ENCODE measurements at regions not wholly inside any gene's neighbourhood (a gene's known extent, or its start where the extent isn't known, plus 50 kb on each side); places are given as distances from the start of the nearest gene placed in this dataset.

DNA sequence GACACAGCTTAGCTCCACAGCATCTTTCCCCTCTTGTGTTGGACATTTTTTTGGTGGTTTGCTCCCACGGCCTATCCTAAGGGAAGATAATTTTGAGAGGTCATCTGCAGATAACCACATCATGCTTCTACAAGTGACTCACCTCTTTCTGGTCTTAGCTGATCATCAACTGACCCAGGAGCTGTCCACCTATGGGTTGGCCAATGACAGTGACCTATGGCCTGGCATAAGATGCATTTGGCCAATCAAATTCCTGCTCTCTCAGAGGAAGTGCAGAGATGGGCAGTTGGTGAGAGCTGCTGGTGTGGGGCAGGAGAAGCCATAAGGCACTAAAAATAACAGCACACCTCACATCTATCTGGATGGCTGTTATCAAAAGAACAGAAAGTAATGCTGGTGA, 100.0 kb upstream of the CLDN14 start:
- no peak for DNase-seq (ENCODE audit: low spot score)
- no peaks in the 10 kb centered on the region for H3K36me3 ChIP-seq (ENCODE audit: control insufficient read depth in 4 of 4, insufficient read depth in 3 of 4, low read depth in 1 of 4, low read length in 3 of 4)
- no peak overlapping the region for H3K9ac ChIP-seq (ENCODE audit: low read depth in 1 of 2, low read length in 2 of 2)
- TF ChIP-seq RXRA (IDR thresholded peaks at IDR 0.05), result no peak
- TF ChIP-seq YY1 (IDR thresholded peaks at IDR 0.05), result no peak
- TF ChIP-seq, protein P1, sequence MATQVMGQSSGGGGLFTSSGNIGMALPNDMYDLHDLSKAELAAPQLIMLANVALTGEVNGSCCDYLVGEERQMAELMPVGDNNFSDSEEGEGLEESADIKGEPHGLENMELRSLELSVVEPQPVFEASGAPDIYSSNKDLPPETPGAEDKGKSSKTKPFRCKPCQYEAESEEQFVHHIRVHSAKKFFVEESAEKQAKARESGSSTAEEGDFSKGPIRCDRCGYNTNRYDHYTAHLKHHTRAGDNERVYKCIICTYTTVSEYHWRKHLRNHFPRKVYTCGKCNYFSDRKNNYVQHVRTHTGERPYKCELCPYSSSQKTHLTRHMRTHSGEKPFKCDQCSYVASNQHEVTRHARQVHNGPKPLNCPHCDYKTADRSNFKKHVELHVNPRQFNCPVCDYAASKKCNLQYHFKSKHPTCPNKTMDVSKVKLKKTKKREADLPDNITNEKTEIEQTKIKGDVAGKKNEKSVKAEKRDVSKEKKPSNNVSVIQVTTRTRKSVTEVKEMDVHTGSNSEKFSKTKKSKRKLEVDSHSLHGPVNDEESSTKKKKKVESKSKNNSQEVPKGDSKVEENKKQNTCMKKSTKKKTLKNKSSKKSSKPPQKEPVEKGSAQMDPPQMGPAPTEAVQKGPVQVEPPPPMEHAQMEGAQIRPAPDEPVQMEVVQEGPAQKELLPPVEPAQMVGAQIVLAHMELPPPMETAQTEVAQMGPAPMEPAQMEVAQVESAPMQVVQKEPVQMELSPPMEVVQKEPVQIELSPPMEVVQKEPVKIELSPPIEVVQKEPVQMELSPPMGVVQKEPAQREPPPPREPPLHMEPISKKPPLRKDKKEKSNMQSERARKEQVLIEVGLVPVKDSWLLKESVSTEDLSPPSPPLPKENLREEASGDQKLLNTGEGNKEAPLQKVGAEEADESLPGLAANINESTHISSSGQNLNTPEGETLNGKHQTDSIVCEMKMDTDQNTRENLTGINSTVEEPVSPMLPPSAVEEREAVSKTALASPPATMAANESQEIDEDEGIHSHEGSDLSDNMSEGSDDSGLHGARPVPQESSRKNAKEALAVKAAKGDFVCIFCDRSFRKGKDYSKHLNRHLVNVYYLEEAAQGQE (IDR thresholded peaks at IDR 0.05), result no peak
- no peaks in the 10 kb centered on the region for H3K4me1 ChIP-seq (ENCODE audit: control insufficient read depth in 4 of 4, insufficient read depth in 4 of 4, low read length in 3 of 4)
- no peak overlapping the region for H3K27ac ChIP-seq (ENCODE audit: low read depth in 1 of 2, low read length in 2 of 2)
- H3K9me3 ChIP-seq (ENCODE audit: control insufficient read depth in 4 of 4, low read length in 3 of 4), result no peaks in the 10 kb centered on the region
- no peak overlapping the region for H3K4me3 ChIP-seq (ENCODE audit: low read depth in 1 of 3, low read length in 3 of 3)
- no peaks in the 10 kb centered on the region for H3K27me3 ChIP-seq (ENCODE audit: control insufficient read depth in 4 of 4, insufficient read depth in 4 of 4, low read length in 3 of 4)
- 92% methylated on average over 1 of the region's 1 CpG for WGBS

DNA sequence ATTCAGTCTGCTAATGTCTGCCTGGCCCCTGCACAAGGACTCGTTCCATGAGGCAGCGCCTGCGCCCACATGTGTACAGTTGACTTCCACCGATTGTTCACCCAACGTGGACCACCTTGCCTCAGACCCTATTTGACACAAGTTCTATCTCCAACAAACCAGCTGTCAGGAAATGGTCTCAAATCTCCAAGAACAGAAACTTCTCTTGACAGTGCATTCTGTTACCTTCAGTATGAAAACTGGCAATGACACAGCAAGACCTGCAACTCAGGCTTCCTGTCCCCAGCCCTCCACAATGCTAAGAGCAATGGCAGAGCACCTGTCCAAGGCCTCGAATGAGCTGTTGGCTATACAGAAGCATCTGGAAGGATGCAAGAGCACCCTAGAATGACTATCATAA, 102.3 kb upstream of the CLDN14 start:
- no peaks in the 10 kb centered on the region for H3K4me1 ChIP-seq (ENCODE audit: control insufficient read depth in 4 of 4, insufficient read depth in 4 of 4, low read length in 3 of 4)
- no peaks in the 10 kb centered on the region for H3K27me3 ChIP-seq (ENCODE audit: control insufficient read depth in 4 of 4, insufficient read depth in 4 of 4, low read length in 3 of 4)
- H3K4me3 ChIP-seq (ENCODE audit: low read depth in 1 of 3, low read length in 3 of 3), result no peak overlapping the region
- H3K9me3 ChIP-seq (ENCODE audit: control insufficient read depth in 4 of 4, low read length in 3 of 4), result no peaks in the 10 kb centered on the region
- no peak for DNase-seq (ENCODE audit: low spot score)
- H3K9ac ChIP-seq (ENCODE audit: low read depth in 1 of 2, low read length in 2 of 2), result no peak overlapping the region
- TF ChIP-seq, protein P2, sequence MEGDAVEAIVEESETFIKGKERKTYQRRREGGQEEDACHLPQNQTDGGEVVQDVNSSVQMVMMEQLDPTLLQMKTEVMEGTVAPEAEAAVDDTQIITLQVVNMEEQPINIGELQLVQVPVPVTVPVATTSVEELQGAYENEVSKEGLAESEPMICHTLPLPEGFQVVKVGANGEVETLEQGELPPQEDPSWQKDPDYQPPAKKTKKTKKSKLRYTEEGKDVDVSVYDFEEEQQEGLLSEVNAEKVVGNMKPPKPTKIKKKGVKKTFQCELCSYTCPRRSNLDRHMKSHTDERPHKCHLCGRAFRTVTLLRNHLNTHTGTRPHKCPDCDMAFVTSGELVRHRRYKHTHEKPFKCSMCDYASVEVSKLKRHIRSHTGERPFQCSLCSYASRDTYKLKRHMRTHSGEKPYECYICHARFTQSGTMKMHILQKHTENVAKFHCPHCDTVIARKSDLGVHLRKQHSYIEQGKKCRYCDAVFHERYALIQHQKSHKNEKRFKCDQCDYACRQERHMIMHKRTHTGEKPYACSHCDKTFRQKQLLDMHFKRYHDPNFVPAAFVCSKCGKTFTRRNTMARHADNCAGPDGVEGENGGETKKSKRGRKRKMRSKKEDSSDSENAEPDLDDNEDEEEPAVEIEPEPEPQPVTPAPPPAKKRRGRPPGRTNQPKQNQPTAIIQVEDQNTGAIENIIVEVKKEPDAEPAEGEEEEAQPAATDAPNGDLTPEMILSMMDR (IDR thresholded peaks at IDR 0.05; ENCODE audit: low read depth, low read length, missing input control), result no peak
- TF ChIP-seq, protein P3, sequence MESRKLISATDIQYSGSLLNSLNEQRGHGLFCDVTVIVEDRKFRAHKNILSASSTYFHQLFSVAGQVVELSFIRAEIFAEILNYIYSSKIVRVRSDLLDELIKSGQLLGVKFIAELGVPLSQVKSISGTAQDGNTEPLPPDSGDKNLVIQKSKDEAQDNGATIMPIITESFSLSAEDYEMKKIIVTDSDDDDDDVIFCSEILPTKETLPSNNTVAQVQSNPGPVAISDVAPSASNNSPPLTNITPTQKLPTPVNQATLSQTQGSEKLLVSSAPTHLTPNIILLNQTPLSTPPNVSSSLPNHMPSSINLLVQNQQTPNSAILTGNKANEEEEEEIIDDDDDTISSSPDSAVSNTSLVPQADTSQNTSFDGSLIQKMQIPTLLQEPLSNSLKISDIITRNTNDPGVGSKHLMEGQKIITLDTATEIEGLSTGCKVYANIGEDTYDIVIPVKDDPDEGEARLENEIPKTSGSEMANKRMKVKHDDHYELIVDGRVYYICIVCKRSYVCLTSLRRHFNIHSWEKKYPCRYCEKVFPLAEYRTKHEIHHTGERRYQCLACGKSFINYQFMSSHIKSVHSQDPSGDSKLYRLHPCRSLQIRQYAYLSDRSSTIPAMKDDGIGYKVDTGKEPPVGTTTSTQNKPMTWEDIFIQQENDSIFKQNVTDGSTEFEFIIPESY (IDR thresholded peaks at IDR 0.05), result no peak
- no peak for TF ChIP-seq NR2F2 (IDR thresholded peaks at IDR 0.05)
- TF ChIP-seq YY1 (IDR thresholded peaks at IDR 0.05), result no peak
- no peak for TF ChIP-seq RXRA (IDR thresholded peaks at IDR 0.05)
- no peak for TF ChIP-seq FOXA2 (IDR thresholded peaks at IDR 0.05)
- TF ChIP-seq RAD21 (IDR thresholded peaks at IDR 0.05), result no peak
- TF ChIP-seq TAF1 (conservative IDR thresholded peaks at IDR 0.05), result no peak
- no peak for TF ChIP-seq GABPA (IDR thresholded peaks at IDR 0.05 in 1 of 2, conservative IDR thresholded peaks at IDR 0.05 in 1 of 2)
- TF ChIP-seq, protein P4, sequence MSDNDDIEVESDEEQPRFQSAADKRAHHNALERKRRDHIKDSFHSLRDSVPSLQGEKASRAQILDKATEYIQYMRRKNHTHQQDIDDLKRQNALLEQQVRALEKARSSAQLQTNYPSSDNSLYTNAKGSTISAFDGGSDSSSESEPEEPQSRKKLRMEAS (IDR thresholded peaks at IDR 0.05), result no peak
- TF ChIP-seq HNF4G (IDR thresholded peaks at IDR 0.05), result no peak
- TF ChIP-seq JUND (IDR thresholded peaks at IDR 0.05), result no peak
- no peak for TF ChIP-seq FOXA1 (IDR thresholded peaks at IDR 0.05)
- no peak for TF ChIP-seq EGR1 (IDR thresholded peaks at IDR 0.05; ENCODE audit: low read depth in 2 of 2)
- TF ChIP-seq SP1 (IDR thresholded peaks at IDR 0.05), result no peak
- no peak for TF ChIP-seq HNF4A (conservative IDR thresholded peaks at IDR 0.05)
- TF ChIP-seq, protein P1 (IDR thresholded peaks at IDR 0.05), result no peak
- TF ChIP-seq, protein P5, sequence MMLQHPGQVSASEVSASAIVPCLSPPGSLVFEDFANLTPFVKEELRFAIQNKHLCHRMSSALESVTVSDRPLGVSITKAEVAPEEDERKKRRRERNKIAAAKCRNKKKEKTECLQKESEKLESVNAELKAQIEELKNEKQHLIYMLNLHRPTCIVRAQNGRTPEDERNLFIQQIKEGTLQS (IDR thresholded peaks at IDR 0.05), result no peak
- WGBS, result 83% methylated on average over 6 of the region's 6 CpGs
- H3K27ac ChIP-seq (ENCODE audit: low read depth in 1 of 2, low read length in 2 of 2), result no peak overlapping the region
- no peaks in the 10 kb centered on the region for H3K36me3 ChIP-seq (ENCODE audit: control insufficient read depth in 4 of 4, insufficient read depth in 3 of 4, low read depth in 1 of 4, low read length in 3 of 4)

Data from liver (tissue), 8 donors.